ENCODE measurements at regions not wholly inside any gene's neighbourhood (a gene's known extent, or its start where the extent isn't known, plus 50 kb on each side); places are given as distances from the start of the nearest gene placed in this dataset.
"Not testable (repeated sequence)": the region's sequence is repeated elsewhere in the genome, so short reads cannot be mapped to it uniquely, and the experiment has no call there.

DNA sequence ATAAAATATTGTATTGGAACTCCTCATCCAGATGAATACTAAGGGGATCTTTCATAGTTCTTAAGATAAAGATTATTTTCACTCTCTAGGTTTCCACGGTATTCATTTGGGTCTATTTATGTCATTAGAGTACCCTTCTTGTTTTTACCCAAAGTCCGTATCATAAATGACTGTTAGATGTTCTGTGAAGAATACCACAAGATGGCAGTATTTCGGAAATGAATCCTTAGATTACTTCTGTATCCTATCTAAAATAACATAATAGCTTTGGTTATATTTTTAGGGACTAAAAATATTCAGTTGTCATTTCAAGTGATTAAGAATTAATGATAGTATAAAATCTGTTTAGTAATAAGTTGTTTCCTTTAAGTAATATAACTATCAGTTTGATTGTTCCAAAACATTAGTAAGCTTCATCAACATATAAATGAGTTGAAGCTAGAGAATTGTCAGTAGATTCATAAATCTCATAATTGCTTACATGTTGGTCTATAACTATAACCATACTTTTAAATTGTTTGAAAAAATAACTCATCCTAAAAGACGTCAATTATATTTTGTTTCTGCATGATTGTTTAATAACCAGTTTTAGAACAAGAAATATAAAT is 337.5 kb upstream of the KCND2 start:
- intact Hi-C loops (cut with micrococcal nuclease) = loop anchor here (1.0 to 5.0 kb wide), 3 partner anchors 337 to 790 kb away; partner anchors contain the start of gene KCND2
- Mint-ChIP-seq H3K9me3 (peaks cover 1% of the 10 kb centered on the region), H3K4me1 (ENCODE audit: low read depth) (no peaks in the 10 kb centered on the region)

GRCh38 chr7:119936836-119937235 is 336.1 kb upstream of the KCND2 start:
- Mint-ChIP-seq H3K27ac (no peak overlapping the region), H3K4me1 (ENCODE audit: low read depth) (no peaks in the 10 kb centered on the region), H3K27me3 (ENCODE audit: low read depth) (no peaks in the 10 kb centered on the region), H3K36me3 (ENCODE audit: low read depth) (no peaks in the 10 kb centered on the region), H3K9me3 (peaks cover 3% of the 10 kb centered on the region), H3K4me3 (no peak overlapping the region)
- DNase-seq = no peak
- CTCF ChIA-PET = interaction anchor here (0.8 kb wide), 1 partner anchor 250 kb away, joined by 3 read pairs; no protein-coding TSS in a partner anchor
- intact Hi-C loops (cut with micrococcal nuclease) = loop anchor here (5.0 kb wide), 1 partner anchor 335 kb away; the partner anchor contains the start of gene KCND2

More for the DNA sequence above, 337.5 kb upstream of the KCND2 start:
- no peak for DNase-seq
- Mint-ChIP-seq H3K36me3 (ENCODE audit: low read depth) (no peaks in the 10 kb centered on the region), H3K4me3 (no peak overlapping the region), H3K27me3 (ENCODE audit: low read depth) (no peaks in the 10 kb centered on the region), H3K27ac (no peak overlapping the region)
- CTCF ChIA-PET = interaction anchor here (0.9 kb wide), 1 partner anchor 10 kb away, joined by 3 read pairs; no protein-coding TSS in a partner anchor

- Mint-ChIP-seq H3K36me3 (ENCODE audit: low read depth) (no peaks in the 10 kb centered on the region), H3K4me1 (ENCODE audit: low read depth) (no peaks in the 10 kb centered on the region), H3K27ac (no peak overlapping the region), H3K9me3 (peaks cover 3% of the 10 kb centered on the region), H3K27me3 (ENCODE audit: low read depth) (no peaks in the 10 kb centered on the region), H3K4me3 (no peak overlapping the region)
- intact Hi-C loops (cut with micrococcal nuclease) = loop anchor here (5.0 kb wide), 1 partner anchor 335 kb away; the partner anchor contains the start of gene KCND2
- no peak for DNase-seq
- CTCF ChIA-PET = no interaction called here
Measured at GRCh38 chr7:119937745-119938144, 335.2 kb upstream of the KCND2 start.

GRCh38 chr7:119943942-119944600 is 328.9 kb upstream of the KCND2 start:
- H3K4me1 Mint-ChIP-seq (ENCODE audit: low read depth) = no peaks in the 10 kb centered on the region
- intact Hi-C loops (cut with micrococcal nuclease) = no loop called here
- no peaks in the 10 kb centered on the region for H3K27me3 Mint-ChIP-seq (ENCODE audit: low read depth)
- no peak for DNase-seq
- CTCF ChIA-PET = interaction anchor here (0.7 kb wide), 1 partner anchor 334 kb away, joined by 3 read pairs; no protein-coding TSS in a partner anchor
- H3K27ac Mint-ChIP-seq = no peak overlapping the region
- H3K36me3 Mint-ChIP-seq (ENCODE audit: low read depth) = no peaks in the 10 kb centered on the region
- peaks cover 7% of the 10 kb centered on the region for H3K9me3 Mint-ChIP-seq
- H3K4me3 Mint-ChIP-seq = no peak overlapping the region

DNA sequence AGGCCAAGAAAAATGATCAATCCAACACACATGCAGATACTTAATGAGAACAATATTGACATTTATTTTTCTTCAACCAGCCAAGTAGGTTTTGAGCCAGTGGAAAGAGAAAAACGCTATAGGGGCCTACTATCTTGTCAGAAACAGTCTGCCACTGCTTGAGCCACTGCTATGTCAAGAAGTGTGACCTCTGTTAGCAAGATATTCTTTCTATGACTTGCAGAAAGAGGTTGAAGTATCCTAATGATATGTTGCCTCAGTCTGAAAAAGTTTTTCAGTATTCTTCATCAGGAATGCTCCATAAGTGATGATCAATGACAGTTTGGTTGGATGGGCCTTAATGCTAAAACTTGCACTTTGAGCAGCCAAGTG is 328.4 kb upstream of the KCND2 start:
- Mint-ChIP-seq H3K27ac (no peak overlapping the region), H3K4me3 (no peak overlapping the region), H3K9me3 (peaks cover 7% of the 10 kb centered on the region), H3K27me3 (ENCODE audit: low read depth) (no peaks in the 10 kb centered on the region), H3K4me1 (ENCODE audit: low read depth) (no peaks in the 10 kb centered on the region), H3K36me3 (ENCODE audit: low read depth) (no peaks in the 10 kb centered on the region)
- CTCF ChIA-PET = interaction anchor here (0.7 kb wide), 1 partner anchor 335 kb away, joined by 3 read pairs; no protein-coding TSS in a partner anchor
- no peak for DNase-seq
- intact Hi-C loops (cut with micrococcal nuclease) = no loop called here

- Mint-ChIP-seq H3K9me3 (peaks cover 10% of the 10 kb centered on the region), H3K4me1 (ENCODE audit: low read depth) (no peaks in the 10 kb centered on the region), H3K36me3 (ENCODE audit: low read depth) (no peaks in the 10 kb centered on the region), H3K27me3 (ENCODE audit: low read depth) (no peaks in the 10 kb centered on the region), H3K4me3 (no peak overlapping the region), H3K27ac (no peak overlapping the region)
- DNase-seq = no peak
- CTCF ChIA-PET = no interaction called here
- intact Hi-C loops (cut with micrococcal nuclease) = no loop called here
Measured at GRCh38 chr7:119945822-119946221, 327.2 kb upstream of the KCND2 start.

DNA sequence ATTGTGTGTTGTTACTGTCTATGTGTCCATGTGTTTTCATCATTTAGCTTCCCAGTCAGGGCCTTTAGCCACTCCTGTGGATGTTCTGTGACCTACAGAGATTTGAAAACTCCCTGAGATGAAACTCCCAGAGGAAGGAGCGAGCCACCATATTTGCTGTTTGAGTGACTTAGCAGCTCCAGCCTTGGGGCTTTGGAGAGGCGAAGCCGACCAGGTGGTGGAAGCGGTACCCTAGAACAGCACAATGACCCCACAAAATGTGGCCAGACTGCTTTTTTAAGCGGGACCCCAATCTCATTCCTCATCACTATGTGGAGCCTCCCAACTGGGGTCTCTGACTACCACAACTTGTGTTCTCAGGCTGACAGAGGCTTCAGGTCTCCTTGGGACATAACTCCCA is 323.9 kb upstream of the KCND2 start:
- peaks cover 4% of the 10 kb centered on the region for H3K9me3 Mint-ChIP-seq
- intact Hi-C loops (cut with micrococcal nuclease) = no loop called here
- H3K4me3 Mint-ChIP-seq = no peak overlapping the region
- no peak overlapping the region for H3K27ac Mint-ChIP-seq
- no peaks in the 10 kb centered on the region for H3K4me1 Mint-ChIP-seq (ENCODE audit: low read depth)
- CTCF ChIA-PET = no interaction called here
- no peaks in the 10 kb centered on the region for H3K27me3 Mint-ChIP-seq (ENCODE audit: low read depth)
- no peaks in the 10 kb centered on the region for H3K36me3 Mint-ChIP-seq (ENCODE audit: low read depth)
- no peak for DNase-seq

DNA sequence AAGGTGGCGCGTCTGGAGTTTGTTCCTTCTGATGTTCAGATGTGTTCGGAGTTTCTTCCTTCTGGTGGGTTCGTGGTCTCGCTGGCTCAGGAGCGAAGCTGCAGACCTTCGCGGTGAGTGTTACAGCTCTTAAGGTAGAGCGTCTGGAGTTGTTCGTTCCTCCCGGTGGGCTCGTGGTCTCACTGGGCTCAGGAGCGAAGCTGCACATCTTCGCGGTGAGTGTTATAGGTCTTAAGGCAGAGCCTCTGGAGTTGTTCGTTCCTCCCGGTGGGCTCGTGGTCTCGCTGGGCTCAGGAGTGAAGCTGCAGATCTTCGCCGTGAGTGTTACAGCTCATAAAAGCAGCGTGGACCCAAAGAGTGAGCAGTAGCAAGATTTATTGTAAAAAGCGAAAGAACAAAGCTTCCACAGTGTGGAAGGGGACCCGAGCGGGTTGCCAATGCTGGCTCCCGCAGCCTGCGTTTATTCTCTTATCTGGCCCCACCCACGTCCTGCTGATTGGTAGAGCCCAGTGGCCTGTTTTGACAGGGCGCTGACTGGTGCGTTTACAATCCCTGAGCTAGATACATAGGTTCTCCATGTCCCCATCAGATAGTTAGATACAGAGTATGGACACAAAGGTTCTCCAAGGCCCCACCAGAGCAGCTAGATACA is 322.5 kb upstream of the KCND2 start:
- H3K36me3 Mint-ChIP-seq (ENCODE audit: low read depth); H3K4me3 Mint-ChIP-seq; intact Hi-C loops (cut with micrococcal nuclease); H3K27ac Mint-ChIP-seq; H3K27me3 Mint-ChIP-seq (ENCODE audit: low read depth); H3K9me3 Mint-ChIP-seq; DNase-seq; H3K4me1 Mint-ChIP-seq (ENCODE audit: low read depth): not testable (repeated sequence)
- CTCF ChIA-PET = interaction anchor here (0.5 kb wide), 1 partner anchor 9 kb away, joined by 4 read pairs; no protein-coding TSS in a partner anchor

DNA sequence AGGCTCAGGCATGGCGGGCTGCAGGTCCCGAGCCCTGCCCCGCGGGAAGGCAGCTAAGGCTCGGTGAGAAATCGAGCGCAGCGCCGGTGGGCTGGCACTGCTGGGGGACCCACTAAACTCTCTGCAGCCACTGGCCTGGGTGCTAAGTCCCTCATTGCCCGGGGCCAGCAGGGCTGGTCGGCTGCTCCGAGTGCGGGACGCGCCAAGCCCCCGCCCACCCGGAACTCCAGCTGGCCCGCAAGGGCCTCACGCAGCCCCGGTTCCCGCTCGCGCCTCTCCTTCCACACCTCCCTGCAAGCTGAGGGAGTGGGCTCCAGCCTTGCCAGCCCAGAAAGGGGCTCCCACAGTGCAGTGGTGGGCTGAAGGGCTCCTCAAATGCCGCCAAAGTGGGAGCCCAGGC is 321.4 kb upstream of the KCND2 start:
- H3K27me3 Mint-ChIP-seq (ENCODE audit: low read depth); H3K4me3 Mint-ChIP-seq; H3K36me3 Mint-ChIP-seq (ENCODE audit: low read depth); H3K27ac Mint-ChIP-seq; CTCF ChIA-PET; H3K9me3 Mint-ChIP-seq; intact Hi-C loops (cut with micrococcal nuclease); H3K4me1 Mint-ChIP-seq (ENCODE audit: low read depth); DNase-seq: not testable (repeated sequence)

DNA sequence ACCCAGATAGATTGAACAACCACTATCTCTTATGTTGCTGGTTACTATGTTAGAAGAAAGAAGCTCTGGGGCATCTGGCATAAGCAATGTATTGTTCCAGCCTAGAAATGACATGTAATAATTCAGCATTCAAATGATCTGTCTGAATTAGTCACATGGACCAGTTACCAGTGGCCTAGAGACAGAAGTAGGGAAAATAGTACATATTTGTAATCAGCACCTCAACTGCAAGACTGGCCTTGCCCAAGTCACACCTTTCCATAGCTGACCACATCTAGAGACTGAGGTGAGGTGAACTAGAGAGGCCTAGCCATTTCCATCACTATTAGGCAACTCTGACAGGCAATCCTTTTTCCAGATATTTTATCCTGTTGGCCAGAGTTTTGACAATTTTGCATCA is 315.6 kb upstream of the KCND2 start:
- Mint-ChIP-seq H3K36me3 (ENCODE audit: low read depth) (no peaks in the 10 kb centered on the region), H3K4me1 (ENCODE audit: low read depth) (no peaks in the 10 kb centered on the region)
- no peak for DNase-seq

GRCh38 chr7:119959811-119960210 is 313.2 kb upstream of the KCND2 start:
- Mint-ChIP-seq H3K4me3 (no peak overlapping the region), H3K4me1 (ENCODE audit: low read depth) (no peaks in the 10 kb centered on the region), H3K27me3 (ENCODE audit: low read depth) (no peaks in the 10 kb centered on the region), H3K36me3 (ENCODE audit: low read depth) (no peaks in the 10 kb centered on the region), H3K27ac (no peak overlapping the region), H3K9me3 (peaks cover 3% of the 10 kb centered on the region)
- DNase-seq = no peak
- intact Hi-C loops (cut with micrococcal nuclease) = no loop called here
- CTCF ChIA-PET = interaction anchor here (0.7 kb wide), 2 partner anchors 10 to 409 kb away, joined by 4 read pairs; no protein-coding TSS in a partner anchor

More for the DNA sequence above, 315.6 kb upstream of the KCND2 start:
- H3K27me3 Mint-ChIP-seq (ENCODE audit: low read depth) = no peaks in the 10 kb centered on the region
- no peak overlapping the region for H3K27ac Mint-ChIP-seq
- intact Hi-C loops (cut with micrococcal nuclease) = no loop called here
- CTCF ChIA-PET = no interaction called here
- H3K4me3 Mint-ChIP-seq = no peak overlapping the region
- H3K9me3 Mint-ChIP-seq = peaks cover 3% of the 10 kb centered on the region

GRCh38 chr7:119963654-119964053 is 309.3 kb upstream of the KCND2 start:
- CTCF ChIA-PET = no interaction called here
- Mint-ChIP-seq H3K9me3 (no peaks in the 10 kb centered on the region), H3K36me3 (ENCODE audit: low read depth) (no peaks in the 10 kb centered on the region), H3K4me1 (ENCODE audit: low read depth) (no peaks in the 10 kb centered on the region), H3K27me3 (ENCODE audit: low read depth) (no peaks in the 10 kb centered on the region), H3K27ac (no peak overlapping the region), H3K4me3 (no peak overlapping the region)
- intact Hi-C loops (cut with micrococcal nuclease) = no loop called here
- no peak for DNase-seq
